ENCODE measurements at regions not wholly inside any gene's neighbourhood (a gene's known extent, or its start where the extent isn't known, plus 50 kb on each side); places are given as distances from the start of the nearest gene placed in this dataset.

DNA sequence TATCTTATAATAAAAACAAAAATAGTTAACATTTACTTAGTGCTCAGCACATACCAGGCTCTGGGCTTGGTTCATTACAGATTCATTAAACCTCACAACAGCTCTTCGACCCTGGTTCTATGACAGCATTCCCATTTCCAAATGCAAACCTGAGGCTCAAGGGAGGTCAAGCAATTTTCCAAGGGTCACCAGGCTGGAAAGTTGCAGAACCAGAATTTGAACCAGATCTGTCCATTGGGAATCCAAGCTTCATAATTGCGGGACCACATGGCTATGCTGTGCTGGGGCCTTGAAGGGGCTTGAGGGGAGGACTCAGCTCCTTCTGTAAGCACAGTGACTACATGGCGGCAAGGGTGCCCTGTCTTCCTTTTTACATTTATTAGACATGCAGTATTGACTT lies 197.3 kb upstream of the LNX1 start:
- TF ChIP-seq POLR2AphosphoS5 (IDR thresholded peaks at IDR 0.05; ENCODE audit: insufficient read depth in 1 of 2, low read depth in 1 of 2) (no peak), POLR2A (IDR thresholded peaks at IDR 0.05) (no peak)
- TF ChIP-seq, protein P1, sequence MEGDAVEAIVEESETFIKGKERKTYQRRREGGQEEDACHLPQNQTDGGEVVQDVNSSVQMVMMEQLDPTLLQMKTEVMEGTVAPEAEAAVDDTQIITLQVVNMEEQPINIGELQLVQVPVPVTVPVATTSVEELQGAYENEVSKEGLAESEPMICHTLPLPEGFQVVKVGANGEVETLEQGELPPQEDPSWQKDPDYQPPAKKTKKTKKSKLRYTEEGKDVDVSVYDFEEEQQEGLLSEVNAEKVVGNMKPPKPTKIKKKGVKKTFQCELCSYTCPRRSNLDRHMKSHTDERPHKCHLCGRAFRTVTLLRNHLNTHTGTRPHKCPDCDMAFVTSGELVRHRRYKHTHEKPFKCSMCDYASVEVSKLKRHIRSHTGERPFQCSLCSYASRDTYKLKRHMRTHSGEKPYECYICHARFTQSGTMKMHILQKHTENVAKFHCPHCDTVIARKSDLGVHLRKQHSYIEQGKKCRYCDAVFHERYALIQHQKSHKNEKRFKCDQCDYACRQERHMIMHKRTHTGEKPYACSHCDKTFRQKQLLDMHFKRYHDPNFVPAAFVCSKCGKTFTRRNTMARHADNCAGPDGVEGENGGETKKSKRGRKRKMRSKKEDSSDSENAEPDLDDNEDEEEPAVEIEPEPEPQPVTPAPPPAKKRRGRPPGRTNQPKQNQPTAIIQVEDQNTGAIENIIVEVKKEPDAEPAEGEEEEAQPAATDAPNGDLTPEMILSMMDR (IDR thresholded peaks at IDR 0.05): no peak
- Histone ChIP-seq H3K9me3 (no peaks in the 10 kb centered on the region), H3K36me3 (no peaks in the 10 kb centered on the region), H3K4me3 (no peak overlapping the region), H3K27me3 (no peaks in the 10 kb centered on the region), H3K27ac (no peak overlapping the region), H3K4me1 (peaks cover 10% of the 10 kb centered on the region)
- DNase-seq (ENCODE audit: extremely low spot score in 2 of 2): no peak
- intact Hi-C loops (cut with DNase I): no loop called here

DNA sequence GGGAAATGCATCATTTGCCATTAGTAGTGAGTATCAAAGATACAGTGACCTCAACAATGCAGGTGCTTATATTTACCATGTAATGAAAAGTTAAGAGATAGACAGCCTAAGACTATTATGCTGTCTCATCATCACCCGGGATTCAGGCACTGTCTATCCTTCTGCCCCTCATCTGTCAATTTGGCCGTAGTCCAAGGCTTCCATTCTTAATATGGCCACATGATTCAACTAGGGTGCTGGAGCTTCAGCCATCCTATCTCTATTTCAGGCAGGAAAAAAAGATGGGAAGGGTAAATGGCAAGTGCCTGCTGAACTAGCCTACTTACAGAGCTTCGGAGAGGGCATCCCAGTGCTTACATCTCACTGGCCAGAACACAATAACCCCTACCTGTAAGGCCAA lies 196.7 kb upstream of the LNX1 start:
- Histone ChIP-seq H3K36me3 (no peaks in the 10 kb centered on the region), H3K27ac (no peak overlapping the region), H3K9me3 (no peaks in the 10 kb centered on the region), H3K4me1 (peaks cover 10% of the 10 kb centered on the region), H3K4me3 (no peak overlapping the region), H3K27me3 (no peaks in the 10 kb centered on the region)
- TF ChIP-seq POLR2AphosphoS5 (IDR thresholded peaks at IDR 0.05; ENCODE audit: insufficient read depth in 1 of 2, low read depth in 1 of 2) (no peak), POLR2A (IDR thresholded peaks at IDR 0.05) (no peak)
- TF ChIP-seq, protein P1 (IDR thresholded peaks at IDR 0.05): no peak
- DNase-seq (ENCODE audit: extremely low spot score in 2 of 2): no peak
- intact Hi-C loops (cut with DNase I): no loop called here

DNA sequence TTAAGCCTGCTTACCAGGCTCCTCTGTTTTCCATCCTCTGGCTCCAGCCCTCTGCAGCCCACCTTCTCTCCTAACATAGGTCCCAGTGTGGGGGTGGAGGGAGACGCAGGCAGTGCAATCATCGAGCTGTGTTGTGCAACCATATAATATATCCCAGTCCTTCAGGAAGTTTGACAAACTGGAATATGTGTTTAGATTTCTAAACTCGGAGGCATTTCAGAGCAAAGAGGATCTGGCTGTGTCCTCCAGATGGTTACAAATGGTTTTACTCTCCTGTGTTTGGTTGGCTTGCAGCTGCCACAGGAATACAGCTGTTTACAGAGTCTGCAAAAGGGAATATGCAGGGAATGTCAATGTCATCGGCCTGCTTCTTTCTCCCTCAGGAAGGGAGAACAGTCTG lies 195.3 kb upstream of the LNX1 start:
- DNase-seq (ENCODE audit: extremely low spot score in 2 of 2): no peak
- no peak overlapping the region for H3K4me3 ChIP-seq
- H3K4me1 ChIP-seq: peaks cover 10% of the 10 kb centered on the region
- intact Hi-C loops (cut with DNase I): no loop called here
- peak overlapping the region; percentile 20 for H3K27ac ChIP-seq
- H3K27me3 ChIP-seq: no peaks in the 10 kb centered on the region
- TF ChIP-seq POLR2A (IDR thresholded peaks at IDR 0.05) (no peak), POLR2AphosphoS5 (IDR thresholded peaks at IDR 0.05; ENCODE audit: insufficient read depth in 1 of 2, low read depth in 1 of 2) (no peak)
- TF ChIP-seq, protein P1 (IDR thresholded peaks at IDR 0.05): no peak
- no peaks in the 10 kb centered on the region for H3K9me3 ChIP-seq
- H3K36me3 ChIP-seq: no peaks in the 10 kb centered on the region

DNA sequence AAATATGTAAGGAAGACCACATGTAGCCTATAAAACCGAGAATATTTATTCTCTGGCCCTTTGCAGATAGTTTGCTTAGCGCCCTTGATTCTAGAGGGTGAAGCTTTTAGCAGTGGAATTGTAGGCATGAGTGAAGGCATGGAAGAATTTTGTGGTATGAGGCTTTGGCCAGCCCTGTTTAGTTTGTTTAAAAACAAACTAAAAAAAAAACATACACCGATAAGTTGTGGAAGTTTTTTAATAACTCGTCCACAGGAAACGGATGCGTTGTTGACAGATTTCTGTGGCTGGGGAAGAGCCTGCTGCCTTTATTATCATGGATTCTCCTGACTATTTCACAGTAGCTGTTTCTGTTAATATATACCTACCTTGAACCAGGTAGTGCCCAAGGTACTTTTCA lies 194.7 kb upstream of the LNX1 start:
- no peak overlapping the region for H3K27ac ChIP-seq
- H3K36me3 ChIP-seq: no peaks in the 10 kb centered on the region
- no peak overlapping the region for H3K4me3 ChIP-seq
- no peaks in the 10 kb centered on the region for H3K27me3 ChIP-seq
- no peak for DNase-seq (ENCODE audit: extremely low spot score in 2 of 2)
- H3K4me1 ChIP-seq: peaks cover 10% of the 10 kb centered on the region
- no peaks in the 10 kb centered on the region for H3K9me3 ChIP-seq
- TF ChIP-seq, protein P1 (IDR thresholded peaks at IDR 0.05): no peak
- intact Hi-C loops (cut with DNase I): no loop called here

DNA sequence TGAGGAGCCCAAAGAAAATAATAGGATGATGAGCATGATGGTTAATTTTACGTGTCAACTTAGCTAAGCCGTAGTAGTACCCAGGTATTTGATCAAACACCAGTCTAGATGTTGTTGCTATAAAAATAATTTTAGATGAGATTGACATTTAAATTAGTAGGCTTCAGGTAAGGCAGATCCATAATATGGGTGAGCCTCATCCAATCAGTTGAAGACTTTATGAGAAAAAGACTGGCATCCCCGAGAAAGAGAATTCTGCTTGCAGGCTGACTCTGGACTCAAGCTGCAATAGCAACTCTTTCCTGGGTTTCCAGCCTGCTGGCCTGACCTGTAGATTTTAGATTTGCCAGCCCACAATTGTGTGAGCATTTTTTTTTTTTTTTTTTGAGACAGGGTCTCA lies 192.8 kb upstream of the LNX1 start:
- Histone ChIP-seq H3K36me3 (no peaks in the 10 kb centered on the region), H3K27me3 (no peaks in the 10 kb centered on the region), H3K27ac (no peak overlapping the region), H3K4me1 (peaks cover 10% of the 10 kb centered on the region), H3K4me3 (no peak overlapping the region), H3K9me3 (no peaks in the 10 kb centered on the region)
- intact Hi-C loops (cut with DNase I): no loop called here
- TF ChIP-seq POLR2AphosphoS5 (IDR thresholded peaks at IDR 0.05; ENCODE audit: insufficient read depth in 1 of 2, low read depth in 1 of 2) (no peak), POLR2A (IDR thresholded peaks at IDR 0.05) (no peak)
- TF ChIP-seq, protein P1 (IDR thresholded peaks at IDR 0.05): no peak
- DNase-seq (ENCODE audit: extremely low spot score in 2 of 2): no peak
